Anterior cingulate cortex (tissue), 58 donors: ENCODE measurements at regions not wholly inside any gene's neighbourhood (a gene's known extent, or its start where the extent isn't known, plus 50 kb on each side); places are given as distances from the start of the nearest gene placed in this dataset.

Source experiments
- DNase-seq, 58 donors: peaks; one replicate each; lab custom pipeline; 2025; lab: John Stamatoyannopoulos, UW

GRCh38 chr7:113408999-113409398 lies 290.6 kb upstream of the SMIM30 start:
- DNase-seq = no peak

GRCh38 chr7:113405296-113406056 lies 287.1 kb upstream of the SMIM30 start:
- no peak for DNase-seq

- no peak for DNase-seq
These were observed 285.9 kb upstream of the SMIM30 start for GRCh38 chr7:113404245-113404644.

GRCh38 chr7:113402482-113402881 lies 284.1 kb upstream of the SMIM30 start:
- DNase-seq = no peak

- DNase-seq = no peak
These were observed 283.7 kb upstream of the SMIM30 start for GRCh38 chr7:113402005-113402404.

GRCh38 chr7:113394856-113395255 lies 276.5 kb upstream of the SMIM30 start:
- DNase-seq = no peak

GRCh38 chr7:113392841-113393540 lies 274.6 kb upstream of the SMIM30 start:
- DNase-seq = no peak

GRCh38 chr7:113392421-113392820 lies 274.1 kb upstream of the SMIM30 start:
- no peak for DNase-seq

GRCh38 chr7:113389112-113389646 lies 270.8 kb upstream of the SMIM30 start:
- no peak for DNase-seq

GRCh38 chr7:113383638-113384037 lies 265.3 kb upstream of the SMIM30 start:
- DNase-seq = no peak

GRCh38 chr7:113379746-113380145 lies 261.4 kb upstream of the SMIM30 start:
- DNase-seq = no peak

- DNase-seq = peak in 4 of 58 donors; percentile 1 to 41 (median 16)
These were observed 256.6 kb upstream of the SMIM30 start for GRCh38 chr7:113374955-113375354.

- DNase-seq = no peak
These were observed 255.5 kb upstream of the SMIM30 start for GRCh38 chr7:113373863-113374262.

- DNase-seq = no peak
These were observed 253.2 kb upstream of the SMIM30 start for GRCh38 chr7:113371416-113372043.

GRCh38 chr7:113370910-113371309 lies 252.6 kb upstream of the SMIM30 start:
- no peak for DNase-seq

GRCh38 chr7:113368256-113368655 lies 249.9 kb upstream of the SMIM30 start:
- DNase-seq = peak in 1 of 58 donors; percentile 30

- no peak for DNase-seq
These were observed 248.8 kb upstream of the SMIM30 start for GRCh38 chr7:113367041-113367586.

GRCh38 chr7:113366122-113366521 lies 247.8 kb upstream of the SMIM30 start:
- DNase-seq = no peak

GRCh38 chr7:113349339-113349738 lies 231.0 kb upstream of the SMIM30 start:
- no peak for DNase-seq

GRCh38 chr7:113339661-113340060 lies 221.3 kb upstream of the SMIM30 start:
- no peak for DNase-seq
